PFSK-1 (cell line): ENCODE measurements at regions not wholly inside any gene's neighbourhood (a gene's known extent, or its start where the extent isn't known, plus 50 kb on each side); places are given as distances from the start of the nearest gene placed in this dataset.

Experiments used
- POLR2AphosphoS5 ChIP-seq: IDR thresholded peaks from 2 replicates; pipeline ENCODE4 v1.6.1; 2012; ENCODE audit warnings: low read depth, mild to moderate bottlenecking, control low read depth, low read length, moderate library complexity
- REST ChIP-seq, 2 experiments: IDR thresholded peaks; 2 replicates each; pipeline versions ENCODE4 v1.6.1 to v1.8.0; 2011 to 2012; ENCODE audit warnings: low read depth in 2 of 2, low read length in 2 of 2, control low read depth in 1 of 2, inconsistent platforms in 1 of 2, mild to moderate bottlenecking in 1 of 2, moderate library complexity in 1 of 2; ENCODE audit not compliant: insufficient read depth in 1 of 2
- SIN3A ChIP-seq: IDR thresholded peaks from 2 replicates; pipeline ENCODE4 v1.6.1; 2012; ENCODE audit warnings: mild to moderate bottlenecking, low read length, moderate library complexity, borderline replicate concordance; ENCODE audit not compliant: insufficient read depth
- TAF1 ChIP-seq: IDR thresholded peaks from 2 replicates; pipeline ENCODE4 v1.6.1; 2012; ENCODE audit warnings: low read length, control low read depth, borderline replicate concordance; ENCODE audit not compliant: insufficient read depth

- TF ChIP-seq TAF1 (no peak), REST (IDR thresholded peaks at IDR 0.05; ENCODE audit: insufficient read depth in 1 of 2, low read depth in 2 of 2, low read length in 2 of 2) (no peak), SIN3A (no peak), POLR2AphosphoS5 (no peak)
These were observed 1007.5 kb upstream of the ARRDC3 start for GRCh38 chr5:92390657-92391056.
